NCI-H446 (cell line): ENCODE measurements at regions not wholly inside any gene's neighbourhood (a gene's known extent, or its start where the extent isn't known, plus 50 kb on each side); places are given as distances from the start of the nearest gene placed in this dataset.

ENCODE experiments used
- DNase-seq, 2 experiments: peaks; one replicate each; lab custom pipeline; 2025; lab: John Stamatoyannopoulos, UW

- DNase-seq: no peak
Measured at GRCh38 chr7:28293527-28293835, 112.9 kb upstream of the JAZF1 start.

DNA sequence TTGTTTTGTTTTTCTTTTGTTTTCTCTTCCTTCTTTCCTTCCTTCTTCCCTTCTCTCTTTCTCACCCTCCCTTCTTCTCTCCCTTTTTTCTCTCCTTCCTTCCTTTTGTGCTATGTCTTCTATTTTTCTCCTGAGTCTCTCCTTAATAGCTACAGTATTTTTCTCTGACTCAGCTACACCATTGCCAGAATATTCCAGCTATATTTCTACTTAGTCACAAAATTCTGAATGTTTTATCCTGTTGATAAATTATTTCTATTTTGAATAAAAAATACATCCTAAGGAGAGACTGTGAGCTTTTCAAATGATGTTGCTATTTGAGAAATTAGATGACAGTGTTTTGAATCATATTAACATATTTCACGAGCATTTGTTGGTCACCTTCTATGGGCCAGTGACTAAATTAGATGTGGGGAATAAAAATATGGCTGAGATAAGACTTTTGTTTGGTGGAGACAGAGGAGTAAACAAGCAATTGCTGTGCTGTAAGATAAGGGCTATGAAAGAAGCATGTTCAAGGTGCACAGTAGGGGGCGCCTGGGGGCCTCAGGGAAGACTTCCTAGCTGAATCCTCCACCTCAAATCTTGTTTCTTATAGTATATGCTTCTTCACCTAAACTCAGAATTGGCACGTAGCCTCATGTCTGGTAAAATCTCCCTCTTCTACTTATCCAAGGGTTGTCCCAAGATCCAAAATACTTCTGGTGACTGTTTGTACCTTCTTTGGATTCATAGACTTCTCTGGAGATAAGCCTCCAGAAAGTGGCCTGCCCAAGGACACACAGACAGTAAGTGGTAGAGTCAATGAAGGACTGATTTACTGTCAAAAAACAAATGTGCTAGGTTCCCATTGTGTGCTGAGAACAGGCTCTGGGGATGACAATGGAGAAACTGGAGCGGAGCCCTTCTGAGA lies 115.5 kb upstream of the CREB5 start:
- no peak for DNase-seq

DNA sequence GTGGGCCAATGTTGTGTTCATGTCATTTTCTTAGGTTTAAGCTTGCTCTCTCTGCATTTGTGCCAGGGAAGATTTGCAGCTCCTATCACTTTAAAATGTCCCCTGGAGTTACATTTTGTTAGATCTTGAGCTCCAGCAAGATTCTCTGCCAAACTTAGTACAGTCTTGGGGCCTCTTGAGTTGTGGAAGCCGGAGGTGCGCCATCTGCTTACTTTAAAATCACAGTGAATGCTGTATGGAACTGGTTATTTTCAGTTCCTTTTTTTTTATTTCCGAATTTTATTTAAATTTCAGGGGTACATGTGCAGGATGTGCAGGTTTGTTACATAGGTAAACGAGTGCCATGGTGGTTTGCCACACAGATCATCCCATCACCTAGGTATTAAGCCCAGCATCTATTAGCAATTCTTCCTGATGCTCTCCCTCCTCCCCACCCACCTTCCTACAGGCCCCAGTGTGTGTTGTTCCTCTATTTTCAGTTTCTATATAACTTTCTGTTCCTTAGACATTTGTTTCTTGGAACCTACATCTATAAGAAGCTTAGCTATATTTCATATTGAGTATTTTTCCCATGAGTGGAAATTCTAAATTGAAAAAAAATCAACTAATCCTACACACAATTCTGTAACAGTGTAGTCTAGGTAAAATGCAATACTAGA lies 114.4 kb upstream of the CREB5 start:
- DNase-seq: no peak

DNA sequence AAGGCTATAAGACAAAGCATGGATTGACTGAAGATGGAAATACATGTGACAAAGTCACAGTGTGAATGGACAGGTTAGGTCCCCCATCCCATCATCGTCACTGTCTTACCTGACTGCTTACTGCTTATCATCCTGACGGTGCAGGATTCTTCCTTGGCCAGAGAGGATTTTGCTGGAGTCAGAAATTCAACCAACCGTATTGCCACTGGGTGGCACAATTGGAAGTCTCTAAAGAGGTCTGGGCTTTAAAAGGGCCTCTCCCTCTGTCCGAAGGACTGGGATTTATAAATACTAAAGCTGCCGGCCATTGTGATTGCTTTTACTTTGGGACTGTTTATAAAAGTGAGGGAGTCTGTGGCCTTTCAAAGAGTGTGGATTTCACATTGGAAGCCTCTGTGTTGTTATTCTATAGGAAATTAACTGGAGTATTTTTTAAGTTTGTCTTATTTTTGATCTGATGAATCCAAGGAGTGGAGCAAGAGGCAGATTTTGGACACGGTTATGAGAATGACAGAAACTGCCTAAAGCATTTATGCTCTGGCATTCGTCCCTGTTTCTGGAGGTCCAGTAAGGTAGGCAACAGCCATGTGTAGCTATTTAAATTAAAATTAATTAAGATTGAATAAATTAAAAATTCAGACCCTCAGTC lies 113.3 kb upstream of the CREB5 start:
- DNase-seq: peak in 1 of 2 experiments; percentile 23

DNA sequence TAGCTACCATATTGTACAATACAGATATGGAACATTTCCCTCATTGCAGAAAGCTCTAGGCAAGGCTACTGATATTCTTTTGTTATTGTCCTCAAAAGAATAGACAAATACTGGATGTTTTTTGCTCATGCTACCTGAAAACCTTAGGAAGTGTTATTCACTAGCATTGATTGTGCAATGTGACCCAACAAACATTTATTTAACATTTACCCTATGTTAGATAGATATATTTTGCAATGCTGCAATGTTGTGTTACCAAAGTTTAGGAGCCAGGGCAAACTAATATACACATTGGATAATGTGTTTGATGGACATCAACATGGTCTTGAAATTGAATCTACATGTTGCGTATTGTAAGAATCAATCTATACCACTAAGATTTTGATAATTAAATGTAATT lies 112.8 kb upstream of the CREB5 start:
- no peak for DNase-seq

DNA sequence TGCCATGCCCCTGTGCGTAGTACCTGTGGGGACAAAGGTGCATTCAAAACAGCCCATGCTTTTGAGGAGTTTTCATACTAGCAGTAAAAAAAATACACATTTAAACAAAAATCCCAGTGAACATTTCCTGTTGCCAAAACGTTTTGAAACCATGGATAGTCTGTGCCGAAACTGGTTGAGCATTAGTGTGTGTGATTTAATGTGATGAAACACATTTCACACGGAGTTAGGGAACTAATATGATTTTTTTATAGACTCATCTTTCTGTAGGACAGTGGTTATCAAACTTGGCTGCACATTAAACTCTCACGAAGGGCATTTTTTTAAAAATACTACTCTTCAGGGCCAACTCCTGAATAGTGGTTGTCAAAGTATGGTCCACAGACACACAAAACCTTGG lies 111.8 kb upstream of the CREB5 start:
- DNase-seq: no peak

GRCh38 chr7:28301148-28301641 lies 111.1 kb upstream of the CREB5 start:
- no peak for DNase-seq

- DNase-seq: no peak
Measured at GRCh38 chr7:28304290-28304689, 108.0 kb upstream of the CREB5 start.

DNA sequence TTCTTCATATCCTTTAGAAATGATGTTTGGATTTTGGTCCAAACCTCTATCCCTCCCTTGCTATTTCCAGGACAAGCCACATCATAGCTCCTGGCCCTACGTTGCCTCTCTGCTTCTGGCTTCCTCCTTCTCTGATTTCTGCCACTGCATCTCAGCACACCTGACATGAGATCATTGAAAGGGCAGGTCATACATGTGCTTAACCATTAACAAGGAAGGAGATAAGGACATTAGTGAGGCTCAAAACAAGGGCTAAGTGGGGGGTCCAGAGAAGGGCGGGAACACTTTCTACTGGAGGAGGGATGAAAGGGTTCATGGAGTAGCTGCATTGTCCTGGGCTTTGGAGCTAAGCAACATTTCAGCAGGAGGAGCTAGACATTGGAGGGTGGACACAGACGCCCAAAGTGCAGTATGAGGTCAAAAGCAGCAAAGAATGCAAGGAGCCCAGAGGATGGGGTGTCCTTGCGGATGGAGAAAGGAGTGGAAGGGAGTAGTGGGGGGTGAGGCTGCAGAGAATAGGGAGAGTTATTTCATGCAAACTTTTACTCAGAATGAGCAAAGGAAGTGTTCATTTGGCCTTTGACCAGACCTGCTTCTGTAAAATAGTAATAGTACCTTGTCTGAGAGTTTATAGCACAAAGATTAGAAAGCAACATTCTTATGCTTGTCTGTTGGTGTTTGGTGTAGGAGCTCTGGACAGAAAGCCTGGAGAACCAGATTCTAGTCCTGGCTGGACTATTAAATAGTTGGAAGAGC lies 102.4 kb upstream of the CREB5 start:
- no peak for DNase-seq

- no peak for DNase-seq
Measured at GRCh38 chr7:28310460-28310848, 101.9 kb upstream of the CREB5 start.

GRCh38 chr7:28311670-28312069 lies 100.6 kb upstream of the CREB5 start:
- DNase-seq: no peak

DNA sequence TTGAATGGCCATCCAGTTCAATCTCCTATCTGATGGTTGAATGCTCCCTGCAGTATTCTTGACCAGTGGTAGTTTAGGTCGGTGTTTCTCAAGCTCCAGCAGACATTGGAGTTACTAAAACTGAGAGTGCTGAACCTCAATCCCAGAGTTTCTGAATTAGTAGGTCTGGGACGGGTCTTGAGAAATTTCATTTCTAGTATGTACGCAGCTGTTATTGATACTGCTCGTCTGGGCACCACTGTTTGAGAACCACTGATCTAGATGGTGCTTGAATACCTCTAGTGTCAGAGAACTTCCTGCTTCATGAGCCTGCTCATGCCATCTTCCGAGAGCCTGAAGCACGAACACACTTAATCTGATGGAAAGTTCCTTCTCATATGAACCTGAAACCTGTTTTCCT lies 99.4 kb upstream of the CREB5 start:
- no peak for DNase-seq

DNA sequence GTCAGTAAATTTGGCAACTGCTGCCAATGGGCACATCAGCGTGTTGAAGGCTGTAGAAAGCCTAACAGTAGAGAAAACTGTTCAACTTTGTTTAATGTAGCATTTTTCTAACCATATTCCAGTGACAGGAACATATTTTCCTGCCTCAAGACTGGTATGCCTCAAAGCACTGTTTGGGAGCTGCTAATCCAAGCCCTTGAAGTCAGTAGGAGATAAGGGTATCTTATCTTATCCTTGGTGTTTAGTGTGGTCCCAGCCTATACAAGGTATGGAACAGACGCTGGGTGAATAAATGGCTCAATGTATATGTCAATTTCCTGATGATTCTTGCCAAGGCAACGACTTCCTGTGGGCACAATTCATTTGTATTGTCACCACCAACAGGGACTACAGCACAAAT lies 97.5 kb upstream of the CREB5 start:
- DNase-seq: no peak

DNA sequence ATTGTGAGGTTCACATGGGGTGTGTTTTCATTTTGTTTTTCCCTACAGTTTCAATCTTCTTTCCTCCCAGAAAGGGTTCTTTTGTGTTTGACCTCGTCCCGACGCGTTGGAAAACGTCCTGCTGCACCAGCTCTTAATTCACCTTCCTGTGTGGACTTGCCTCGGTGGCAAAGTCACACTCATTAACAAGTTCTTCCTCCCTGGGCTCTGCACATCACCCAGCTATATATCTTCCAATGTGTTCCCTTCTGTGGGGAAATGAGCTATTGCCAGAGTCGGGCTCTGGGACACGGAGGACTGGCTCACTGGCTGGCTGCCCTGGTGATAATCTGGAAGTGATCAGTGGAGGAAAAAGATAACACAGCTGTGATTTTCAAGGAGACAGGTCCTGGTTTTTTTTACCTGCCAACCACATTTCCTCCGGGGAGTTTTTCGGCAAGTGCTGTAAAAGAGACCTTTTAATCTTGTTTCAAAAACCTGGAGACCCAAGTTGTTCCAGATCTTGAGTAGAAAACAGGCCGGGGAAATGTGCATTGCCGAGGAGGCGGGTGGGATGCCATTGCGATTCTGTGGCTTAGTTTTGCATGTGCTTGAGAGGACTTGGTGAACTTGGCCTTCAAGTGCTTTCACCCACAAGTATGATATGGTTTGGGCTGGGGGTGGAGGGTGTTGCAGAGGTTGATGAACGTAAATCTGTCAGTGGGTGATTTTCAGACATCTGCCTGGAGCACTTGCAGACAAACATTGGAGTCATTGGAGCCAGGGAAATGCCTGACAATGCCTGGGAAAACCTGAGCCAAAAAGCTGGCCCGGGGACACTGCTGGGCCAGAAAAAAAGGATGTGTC lies 96.5 kb upstream of the CREB5 start:
- no peak for DNase-seq

DNA sequence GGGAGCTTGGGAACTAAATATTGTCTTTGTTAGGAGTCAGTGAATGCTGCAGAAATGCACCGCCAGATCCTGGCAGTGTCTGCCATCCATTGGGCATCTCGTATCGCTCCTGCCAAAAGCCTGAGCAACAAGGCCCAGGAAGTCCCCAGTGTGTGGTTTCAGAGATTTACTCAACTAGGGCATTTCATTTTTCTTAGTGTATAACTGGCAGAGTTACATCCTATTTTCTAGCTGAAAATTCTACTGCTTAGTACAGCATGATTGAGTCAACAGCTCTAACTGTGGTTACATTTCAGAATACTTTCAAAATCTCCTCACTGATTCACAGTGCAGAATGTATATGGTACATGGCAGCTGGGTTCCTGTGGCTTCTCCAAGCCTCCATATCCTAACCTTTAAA lies 95.8 kb upstream of the CREB5 start:
- no peak for DNase-seq

- no peak for DNase-seq
Measured at GRCh38 chr7:28318101-28318762, 94.1 kb upstream of the CREB5 start.

DNA sequence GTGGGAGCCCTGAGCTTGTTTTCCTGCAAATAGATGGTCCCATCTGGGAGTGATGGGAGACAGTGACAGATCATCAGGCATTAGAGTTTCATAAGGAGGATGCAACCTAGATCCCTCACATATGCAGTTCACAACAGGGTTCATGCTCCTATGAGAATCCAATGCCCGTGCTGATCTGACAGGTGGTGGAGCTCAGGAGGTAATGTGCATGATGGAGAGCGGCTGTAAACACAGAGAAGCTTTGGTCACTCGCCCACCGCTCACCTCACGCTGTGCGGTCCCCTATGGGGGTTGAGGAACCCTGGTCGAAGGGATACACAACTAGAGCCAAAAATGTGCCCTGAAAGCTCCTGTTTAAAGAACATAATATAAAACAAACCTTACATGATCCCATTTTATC lies 88.5 kb upstream of the CREB5 start:
- DNase-seq: no peak

- DNase-seq: no peak
Measured at GRCh38 chr7:28328146-28328545, 84.2 kb upstream of the CREB5 start.

- DNase-seq: no peak
Measured at GRCh38 chr7:28328822-28329660, 83.3 kb upstream of the CREB5 start.
